ENCODE measurements at regions not wholly inside any gene's neighbourhood (a gene's known extent, or its start where the extent isn't known, plus 50 kb on each side); places are given as distances from the start of the nearest gene placed in this dataset.

- no peak for DNase-seq (ENCODE audit: low spot score)
Observed at GRCh38 chr20:12383821-12384220, 466.1 kb downstream of the BTBD3 start.

- DNase-seq (ENCODE audit: low spot score) = no peak
Observed at GRCh38 chr20:12386821-12387220, 469.1 kb downstream of the BTBD3 start.

- DNase-seq (ENCODE audit: low spot score) = no peak
Observed at GRCh38 chr20:12391099-12391498, 473.4 kb downstream of the BTBD3 start.

- DNase-seq (ENCODE audit: low spot score) = no peak
Observed at GRCh38 chr20:12394786-12395185, 477.1 kb downstream of the BTBD3 start.

GRCh38 chr20:12395353-12395752, 477.7 kb downstream of the BTBD3 start:
- DNase-seq (ENCODE audit: low spot score) = no peak

GRCh38 chr20:12395760-12396159, 478.1 kb downstream of the BTBD3 start:
- DNase-seq (ENCODE audit: low spot score) = no peak

- DNase-seq (ENCODE audit: low spot score) = no peak
Observed at GRCh38 chr20:12399110-12399836, 481.6 kb downstream of the BTBD3 start.

- no peak for DNase-seq (ENCODE audit: low spot score)
Observed at GRCh38 chr20:12404941-12405340, 487.2 kb downstream of the BTBD3 start.

- DNase-seq (ENCODE audit: low spot score) = no peak
Observed at GRCh38 chr20:12406978-12407377, 489.3 kb downstream of the BTBD3 start.

GRCh38 chr20:12409501-12409900, 491.8 kb downstream of the BTBD3 start:
- DNase-seq (ENCODE audit: low spot score) = no peak

- DNase-seq (ENCODE audit: low spot score) = no peak
Observed at GRCh38 chr20:12410783-12411182, 493.1 kb downstream of the BTBD3 start.

- DNase-seq (ENCODE audit: low spot score) = no peak
Observed at GRCh38 chr20:12411246-12411940, 493.7 kb downstream of the BTBD3 start.

GRCh38 chr20:12413116-12413515, 495.4 kb downstream of the BTBD3 start:
- no peak for DNase-seq (ENCODE audit: low spot score)

GRCh38 chr20:12414446-12415274, 497.0 kb downstream of the BTBD3 start:
- DNase-seq (ENCODE audit: low spot score) = no peak

GRCh38 chr20:12416281-12416680, 498.6 kb downstream of the BTBD3 start:
- DNase-seq (ENCODE audit: low spot score) = no peak

GRCh38 chr20:12433724-12434123, 516.0 kb downstream of the BTBD3 start:
- no peak for DNase-seq (ENCODE audit: low spot score)

- DNase-seq (ENCODE audit: low spot score) = no peak
Observed at GRCh38 chr20:12434672-12435071, 517.0 kb downstream of the BTBD3 start.

GRCh38 chr20:12435268-12435667, 517.6 kb downstream of the BTBD3 start:
- DNase-seq (ENCODE audit: low spot score) = no peak

GRCh38 chr20:12453711-12454110, 536.0 kb downstream of the BTBD3 start:
- DNase-seq (ENCODE audit: low spot score) = no peak

GRCh38 chr20:12455148-12455547, 537.5 kb downstream of the BTBD3 start:
- no peak for DNase-seq (ENCODE audit: low spot score)

- DNase-seq (ENCODE audit: low spot score) = no peak
Observed at GRCh38 chr20:12458241-12458640, 540.5 kb downstream of the BTBD3 start.

GRCh38 chr20:12464036-12464435, 544.7 kb upstream of the SPTLC3 start:
- no peak for DNase-seq (ENCODE audit: low spot score)

- no peak for DNase-seq (ENCODE audit: low spot score)
Observed at GRCh38 chr20:12466915-12467314, 541.9 kb upstream of the SPTLC3 start.
